GM12875 (cell line): ENCODE measurements at regions not wholly inside any gene's neighbourhood (a gene's known extent, or its start where the extent isn't known, plus 50 kb on each side); places are given as distances from the start of the nearest gene placed in this dataset.

Experiments used
- H3K4me3 ChIP-seq: one replicate; pipeline ENCODE4 v1.5.1; 2011; ENCODE audit warnings: low read depth, low read length, control low read depth
- TF ChIP-seq, protein P1 (sequence below): IDR thresholded peaks from 2 replicates; pipeline ENCODE4 v1.5.1; 2011; ENCODE audit warnings: low read depth, mild to moderate bottlenecking, control low read depth, inconsistent platforms, low read length, moderate library complexity, borderline replicate concordance; ENCODE audit not compliant: insufficient read depth

DNA sequence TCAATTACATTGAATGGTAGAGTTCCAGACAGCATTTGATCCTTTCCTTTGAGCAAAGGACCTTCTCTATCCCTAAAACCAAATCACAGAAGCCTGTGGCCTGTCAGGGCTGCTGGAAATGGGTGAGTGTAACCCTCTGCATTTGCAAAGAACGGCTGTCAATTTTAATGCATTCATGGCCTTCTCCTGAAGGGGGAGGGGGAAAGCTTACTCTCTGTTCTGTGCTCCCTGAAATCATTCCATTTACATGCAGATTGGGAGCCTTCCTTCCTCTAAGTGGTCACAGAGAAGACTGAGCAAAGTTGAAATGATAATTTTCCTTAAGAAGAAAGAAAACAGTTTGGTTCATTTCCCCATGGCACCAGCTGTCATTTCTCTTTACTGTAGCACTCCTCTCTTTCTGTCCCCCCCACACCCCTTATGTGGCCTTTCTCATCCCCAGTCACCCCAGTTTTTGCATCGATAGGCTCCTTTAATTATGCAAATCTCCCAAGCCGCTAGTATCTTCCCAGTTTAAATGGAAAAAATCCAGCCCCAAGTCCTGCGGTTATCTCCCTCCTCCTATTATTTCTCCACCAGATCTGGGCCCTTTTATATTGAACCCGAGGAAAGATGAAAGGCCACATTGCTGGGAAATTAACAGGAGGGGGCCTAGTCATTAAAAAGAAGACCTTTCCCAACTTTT lies 109.4 kb upstream of the KIRREL3 start:
- TF ChIP-seq, protein P1, sequence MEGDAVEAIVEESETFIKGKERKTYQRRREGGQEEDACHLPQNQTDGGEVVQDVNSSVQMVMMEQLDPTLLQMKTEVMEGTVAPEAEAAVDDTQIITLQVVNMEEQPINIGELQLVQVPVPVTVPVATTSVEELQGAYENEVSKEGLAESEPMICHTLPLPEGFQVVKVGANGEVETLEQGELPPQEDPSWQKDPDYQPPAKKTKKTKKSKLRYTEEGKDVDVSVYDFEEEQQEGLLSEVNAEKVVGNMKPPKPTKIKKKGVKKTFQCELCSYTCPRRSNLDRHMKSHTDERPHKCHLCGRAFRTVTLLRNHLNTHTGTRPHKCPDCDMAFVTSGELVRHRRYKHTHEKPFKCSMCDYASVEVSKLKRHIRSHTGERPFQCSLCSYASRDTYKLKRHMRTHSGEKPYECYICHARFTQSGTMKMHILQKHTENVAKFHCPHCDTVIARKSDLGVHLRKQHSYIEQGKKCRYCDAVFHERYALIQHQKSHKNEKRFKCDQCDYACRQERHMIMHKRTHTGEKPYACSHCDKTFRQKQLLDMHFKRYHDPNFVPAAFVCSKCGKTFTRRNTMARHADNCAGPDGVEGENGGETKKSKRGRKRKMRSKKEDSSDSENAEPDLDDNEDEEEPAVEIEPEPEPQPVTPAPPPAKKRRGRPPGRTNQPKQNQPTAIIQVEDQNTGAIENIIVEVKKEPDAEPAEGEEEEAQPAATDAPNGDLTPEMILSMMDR = no peak
- H3K4me3 ChIP-seq = no peak overlapping the region

DNA sequence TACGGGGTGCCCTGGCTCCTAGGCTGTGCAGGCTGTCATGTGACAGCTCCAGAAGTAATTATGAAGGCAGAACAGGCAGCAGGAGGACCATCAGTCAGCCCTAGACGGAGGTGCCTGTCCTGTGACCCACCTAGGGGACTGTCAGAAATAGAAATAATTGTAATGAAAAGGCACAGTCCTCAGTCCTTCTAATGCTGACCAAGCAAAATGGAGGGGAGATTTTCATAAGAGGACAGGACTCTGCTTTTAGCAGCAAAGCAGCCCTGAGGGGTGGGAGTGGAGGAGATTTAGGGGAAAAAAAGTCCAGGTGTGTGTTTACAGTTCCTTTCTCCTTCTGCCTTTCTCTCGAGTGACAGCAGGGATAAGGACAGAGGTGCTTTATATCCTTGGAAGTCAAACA lies 108.3 kb upstream of the KIRREL3 start:
- TF ChIP-seq, protein P1 = no peak
- no peak overlapping the region for H3K4me3 ChIP-seq

DNA sequence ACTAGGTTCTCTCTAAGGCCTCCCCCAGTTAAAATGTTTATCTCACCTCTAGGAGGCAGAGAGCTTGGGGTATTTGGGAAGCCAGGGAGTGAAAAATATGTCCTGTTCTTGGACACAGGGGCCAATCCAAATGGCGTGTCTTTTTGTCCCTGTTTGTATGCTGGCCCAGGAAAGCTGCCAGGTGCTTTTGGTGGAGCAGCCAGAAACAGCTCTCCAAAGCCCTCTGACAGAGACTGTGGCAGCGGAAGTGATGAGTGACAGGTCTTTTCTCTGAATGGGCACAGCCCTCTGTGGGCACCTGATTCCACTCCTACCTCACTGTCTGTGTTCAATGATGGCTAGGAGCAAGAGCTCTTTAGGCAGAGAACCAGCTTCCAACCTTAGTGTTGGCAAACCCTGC lies 106.4 kb upstream of the KIRREL3 start:
- TF ChIP-seq, protein P1 = no peak
- no peak overlapping the region for H3K4me3 ChIP-seq

DNA sequence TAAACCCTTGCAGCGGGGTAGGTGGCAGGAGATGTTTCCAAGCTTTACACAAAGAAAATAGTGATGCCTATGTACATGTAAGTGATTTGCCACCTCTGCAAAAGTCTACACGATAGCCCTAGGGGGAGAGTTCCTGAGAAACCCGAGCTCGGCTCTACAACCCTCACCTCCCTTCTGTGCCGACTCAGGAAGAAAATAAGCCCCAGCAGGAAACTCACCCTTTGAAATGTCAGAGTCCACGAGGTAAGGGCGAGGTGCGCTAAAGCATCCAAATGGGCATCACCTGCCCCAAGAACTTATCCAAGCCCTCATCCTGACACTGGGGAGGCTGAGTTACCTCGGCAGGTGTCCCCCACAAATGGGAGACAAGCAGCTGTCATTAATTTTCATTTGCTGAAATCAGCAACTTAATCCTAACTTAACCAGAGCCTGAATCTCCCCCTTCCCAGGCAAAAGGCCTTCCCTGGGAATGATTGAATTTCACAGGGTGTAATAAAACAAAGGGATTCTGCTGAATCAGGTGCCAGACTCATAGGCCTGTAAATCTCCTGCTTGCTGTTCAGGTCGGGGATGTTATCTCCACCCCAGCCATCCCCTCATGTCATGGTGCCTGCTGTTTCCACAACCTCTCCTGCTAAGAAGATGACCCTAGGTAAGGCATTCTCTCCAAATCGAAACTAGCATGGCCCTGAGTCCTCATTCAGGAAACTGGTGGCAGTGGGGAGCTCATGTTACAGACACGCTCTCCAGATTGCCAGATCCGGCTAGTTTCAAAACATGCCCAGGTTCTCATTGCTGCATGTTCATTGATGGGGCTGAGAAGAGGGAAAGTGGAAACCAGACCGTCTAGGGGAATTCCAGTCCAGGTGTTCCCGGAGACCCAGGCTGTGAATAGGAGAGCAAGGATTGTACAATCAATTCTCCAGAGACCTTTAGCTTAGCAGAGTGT lies 105.3 kb upstream of the KIRREL3 start:
- TF ChIP-seq, protein P1 = no peak
- H3K4me3 ChIP-seq = no peak overlapping the region

DNA sequence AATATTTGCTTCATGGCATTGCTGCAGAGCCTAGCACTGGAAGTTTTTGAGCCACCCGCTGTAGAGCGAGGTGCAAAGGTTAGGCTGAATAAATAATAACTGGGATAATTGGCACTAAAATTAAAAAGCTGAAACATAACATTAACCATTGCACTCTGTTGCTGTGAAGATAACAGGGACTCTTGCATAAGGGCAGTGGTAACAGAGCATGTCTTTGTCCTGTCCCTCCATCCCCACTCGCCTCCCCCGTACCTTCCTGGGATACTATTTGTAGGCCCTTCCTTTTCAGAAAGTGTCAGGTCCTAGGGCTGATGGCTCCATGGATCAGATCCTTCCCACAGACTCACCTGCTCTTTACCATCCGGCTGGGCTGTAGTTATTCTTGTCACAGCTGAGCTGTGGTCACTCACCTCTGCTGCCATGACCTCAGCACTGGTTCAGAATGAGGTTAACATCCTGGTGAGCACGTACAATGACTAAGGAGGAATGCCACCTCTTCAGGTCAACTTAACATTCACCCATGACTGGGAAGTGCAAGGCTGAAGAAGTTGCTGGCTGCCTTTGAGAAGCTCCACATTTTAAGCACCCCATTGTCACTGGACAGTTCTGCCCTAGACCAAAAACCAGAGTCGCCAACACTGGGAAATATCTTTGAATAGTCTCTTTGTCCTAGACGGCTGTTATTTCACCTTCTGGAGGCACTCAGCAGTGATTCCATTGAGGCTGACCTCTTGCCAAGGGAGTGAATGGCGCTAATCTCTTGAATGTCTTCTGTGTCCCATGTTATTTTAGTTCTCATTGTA lies 103.2 kb upstream of the KIRREL3 start:
- TF ChIP-seq, protein P1 = no peak
- no peak overlapping the region for H3K4me3 ChIP-seq

DNA sequence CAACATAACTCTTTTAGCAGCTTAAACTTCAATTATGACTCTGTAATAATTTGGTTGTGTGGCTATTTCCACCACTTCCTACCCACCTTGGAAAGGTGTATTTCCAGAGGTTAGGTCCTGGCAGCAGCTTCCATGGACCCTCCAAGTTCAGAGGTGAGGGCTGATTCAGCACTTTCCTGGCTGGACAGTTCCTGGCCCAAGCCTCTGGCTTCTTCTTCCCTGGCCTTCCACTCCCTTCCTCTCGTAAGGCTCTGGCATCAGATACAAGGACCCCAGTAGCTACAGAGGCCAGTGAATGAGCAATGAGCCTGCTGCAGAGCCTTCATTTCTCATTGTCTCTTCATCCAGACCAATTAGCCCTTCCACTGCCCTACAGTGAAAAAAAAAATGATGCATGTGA lies 98.1 kb upstream of the KIRREL3 start:
- H3K4me3 ChIP-seq = no peak overlapping the region
- TF ChIP-seq, protein P1 = no peak
